DND-41 (cell line): ENCODE measurements at regions not wholly inside any gene's neighbourhood (a gene's known extent, or its start where the extent isn't known, plus 50 kb on each side); places are given as distances from the start of the nearest gene placed in this dataset.

ENCODE experiments used
- ATAC-seq: fragments of 200-7000 bp; cut with Tn5 transposase; 3 replicates; pipeline ENCODE4 v1.9.1; 2021; ENCODE audit warnings: low read depth; ENCODE audit not compliant: insufficient read depth
- DNase-seq: peaks from one replicate; pipeline ENCODE4 v3.0.0-alpha.2; 2020
- H2AFZ ChIP-seq: 2 replicates; pipeline ENCODE4 v1.6.0; 2012; ENCODE audit warnings: low read depth, low read length
- H3K27ac ChIP-seq: 2 replicates; pipeline ENCODE4 v1.5.1; 2012; ENCODE audit warnings: low read length, inconsistent platforms
- H3K27me3 ChIP-seq: fragments of 200-600 bp; sonication (generic); 2 replicates; pipeline ENCODE4 v1.6.0; 2012; ENCODE audit warnings: low read length, mild to moderate bottlenecking, inconsistent platforms; ENCODE audit not compliant: insufficient read depth, poor library complexity
- H3K36me3 ChIP-seq: 2 replicates; pipeline ENCODE4 v1.5.1; 2012; ENCODE audit warnings: low read length, inconsistent platforms; ENCODE audit not compliant: insufficient read depth
- H3K4me1 ChIP-seq: 2 replicates; pipeline ENCODE4 v1.5.1; 2012; ENCODE audit warnings: mild to moderate bottlenecking, low read length; ENCODE audit not compliant: insufficient read depth
- H3K4me2 ChIP-seq: 2 replicates; pipeline ENCODE4 v1.6.0; 2012; ENCODE audit warnings: mild to moderate bottlenecking, moderate library complexity, low read length, inconsistent platforms; ENCODE audit not compliant: insufficient read depth
- H3K4me3 ChIP-seq, 2 experiments: fragments of 200-600 bp in 1 of 2; shearing (Covaris generic) in 1 of 2; 2 replicates each; pipeline ENCODE4 v1.5.1; 2012 to 2016; ENCODE audit warnings: inconsistent platforms in 2 of 2, low read length in 2 of 2, mild to moderate bottlenecking in 2 of 2, low read depth in 1 of 2, moderate library complexity in 1 of 2
- H3K79me2 ChIP-seq: 2 replicates; pipeline ENCODE4 v1.6.0; 2012; ENCODE audit warnings: low read length, inconsistent platforms; ENCODE audit not compliant: insufficient read depth
- H3K9ac ChIP-seq: 2 replicates; pipeline ENCODE4 v1.6.0; 2012; ENCODE audit warnings: low read depth, mild to moderate bottlenecking, inconsistent platforms, low read length, moderate library complexity
- H3K9me3 ChIP-seq: 2 replicates; pipeline ENCODE4 v1.5.1; 2012; ENCODE audit warnings: low read length, moderate library complexity, mild to moderate bottlenecking, inconsistent platforms; ENCODE audit not compliant: insufficient read depth, severe bottlenecking
- H4K20me1 ChIP-seq: 2 replicates; pipeline ENCODE4 v1.6.0; 2012; ENCODE audit warnings: low read length; ENCODE audit not compliant: insufficient read depth
- CTCF ChIP-seq: IDR thresholded peaks from 2 replicates; pipeline ENCODE4 v1.5.1; 2012; ENCODE audit warnings: borderline replicate concordance, low read length, moderate library complexity, mild to moderate bottlenecking; ENCODE audit not compliant: poor library complexity, severe bottlenecking; ENCODE audit errors: extremely low read depth
- EZH2 ChIP-seq: IDR thresholded peaks from 3 replicates; pipeline ENCODE4 v1.6.1; 2012; ENCODE audit warnings: borderline replicate concordance, low read depth, mild to moderate bottlenecking, moderate library complexity, low read length, inconsistent platforms; ENCODE audit not compliant: severe bottlenecking

- Histone ChIP-seq H4K20me1 (no peaks in the 10 kb centered on the region), H3K4me1 (no peaks in the 10 kb centered on the region), H3K9me3 (no peaks in the 10 kb centered on the region), H3K36me3 (no peaks in the 10 kb centered on the region), H3K79me2 (no peaks in the 10 kb centered on the region), H3K27ac (no peak overlapping the region), H2AFZ (no peak overlapping the region), H3K27me3 (no peaks in the 10 kb centered on the region), H3K4me3 (no peak overlapping the region), H3K4me2 (no peak overlapping the region), H3K9ac (no peak overlapping the region)
- no peak for TF ChIP-seq EZH2
- TF ChIP-seq CTCF, result no peak
- DNase-seq (no peak), ATAC-seq (no peak)
Measured at GRCh38 chr12:42976620-42977019, 387.1 kb upstream of the PRICKLE1 start.

GRCh38 chr12:42976122-42976521 lies 386.6 kb upstream of the PRICKLE1 start:
- H3K4me2 ChIP-seq, result no peak overlapping the region
- H3K4me3 ChIP-seq, result no peak overlapping the region
- H2AFZ ChIP-seq, result no peak overlapping the region
- no peaks in the 10 kb centered on the region for H3K79me2 ChIP-seq
- DNase-seq, result no peak
- no peaks in the 10 kb centered on the region for H3K27me3 ChIP-seq
- H3K36me3 ChIP-seq, result no peaks in the 10 kb centered on the region
- no peak for ATAC-seq
- H4K20me1 ChIP-seq, result no peaks in the 10 kb centered on the region
- H3K9ac ChIP-seq, result no peak overlapping the region
- H3K4me1 ChIP-seq, result no peaks in the 10 kb centered on the region
- no peaks in the 10 kb centered on the region for H3K9me3 ChIP-seq
- no peak for TF ChIP-seq CTCF
- TF ChIP-seq EZH2, result no peak
- H3K27ac ChIP-seq, result no peak overlapping the region

GRCh38 chr12:42969355-42969754 lies 379.8 kb upstream of the PRICKLE1 start:
- no peaks in the 10 kb centered on the region for H3K36me3 ChIP-seq
- no peak overlapping the region for H3K27ac ChIP-seq
- no peak overlapping the region for H3K9ac ChIP-seq
- no peak overlapping the region for H3K4me3 ChIP-seq
- H4K20me1 ChIP-seq, result no peaks in the 10 kb centered on the region
- H2AFZ ChIP-seq, result no peak overlapping the region
- DNase-seq, result no peak
- no peak overlapping the region for H3K4me2 ChIP-seq
- no peaks in the 10 kb centered on the region for H3K27me3 ChIP-seq
- H3K79me2 ChIP-seq, result no peaks in the 10 kb centered on the region
- H3K4me1 ChIP-seq, result no peaks in the 10 kb centered on the region
- ATAC-seq, result no peak
- no peaks in the 10 kb centered on the region for H3K9me3 ChIP-seq
- TF ChIP-seq CTCF (no peak), EZH2 (no peak)

- H3K4me1 ChIP-seq, result no peaks in the 10 kb centered on the region
- no peaks in the 10 kb centered on the region for H3K36me3 ChIP-seq
- H3K27ac ChIP-seq, result no peak overlapping the region
- H3K4me2 ChIP-seq, result no peak overlapping the region
- H3K9ac ChIP-seq, result no peak overlapping the region
- no peaks in the 10 kb centered on the region for H3K27me3 ChIP-seq
- no peaks in the 10 kb centered on the region for H4K20me1 ChIP-seq
- DNase-seq (no peak), ATAC-seq (no peak)
- no peaks in the 10 kb centered on the region for H3K79me2 ChIP-seq
- TF ChIP-seq CTCF, result no peak
- TF ChIP-seq EZH2, result no peak
- H3K4me3 ChIP-seq, result no peak overlapping the region
- no peaks in the 10 kb centered on the region for H3K9me3 ChIP-seq
- H2AFZ ChIP-seq, result no peak overlapping the region
Measured at GRCh38 chr12:42968426-42968825, 378.9 kb upstream of the PRICKLE1 start.
